MV-4-11 (cell line): ENCODE measurements at regions not wholly inside any gene's neighbourhood (a gene's known extent, or its start where the extent isn't known, plus 50 kb on each side); places are given as distances from the start of the nearest gene placed in this dataset.
"Not testable (repeated sequence)": the region's sequence is repeated elsewhere in the genome, so short reads cannot be mapped to it uniquely, and the experiment has no call there.

Experiments used
- DNase-seq: peaks from one replicate; lab custom pipeline; 2025; lab: John Stamatoyannopoulos, UW

- DNase-seq = no peak
Observed at GRCh38 chr4:24368801-24369200, 215.6 kb downstream of the DHX15 start.

- no peak for DNase-seq
Observed at GRCh38 chr4:24364852-24365251, 219.5 kb downstream of the DHX15 start.

- DNase-seq = no peak
Observed at GRCh38 chr4:24364249-24364648, 220.1 kb downstream of the DHX15 start.

- DNase-seq = no peak
Observed at GRCh38 chr4:24363751-24364150, 220.6 kb downstream of the DHX15 start.

GRCh38 chr4:24352112-24352511 is 232.2 kb downstream of the DHX15 start:
- no peak for DNase-seq

- not testable (repeated sequence) for DNase-seq
Observed at GRCh38 chr4:24349168-24349996, 235.0 kb downstream of the DHX15 start.

GRCh38 chr4:24339260-24339659 is 245.1 kb downstream of the DHX15 start:
- no peak for DNase-seq

GRCh38 chr4:24337451-24338190 is 246.7 kb downstream of the DHX15 start:
- no peak for DNase-seq

- DNase-seq = no peak
Observed at GRCh38 chr4:24335616-24336015, 248.7 kb downstream of the DHX15 start.

GRCh38 chr4:24334906-24335305 is 249.4 kb downstream of the DHX15 start:
- DNase-seq = no peak

- no peak for DNase-seq
Observed at GRCh38 chr4:24330573-24330972, 253.8 kb downstream of the DHX15 start.

- DNase-seq = no peak
Observed at GRCh38 chr4:24330172-24330571, 254.2 kb downstream of the DHX15 start.

- no peak for DNase-seq
Observed at GRCh38 chr4:24328711-24329110, 255.6 kb downstream of the DHX15 start.

GRCh38 chr4:24328310-24328709 is 256.0 kb downstream of the DHX15 start:
- no peak for DNase-seq

- no peak for DNase-seq
Observed at GRCh38 chr4:24322995-24323394, 261.4 kb downstream of the DHX15 start.

GRCh38 chr4:24322511-24322910 is 261.8 kb downstream of the DHX15 start:
- no peak for DNase-seq

- DNase-seq = no peak
Observed at GRCh38 chr4:24321616-24322015, 262.7 kb downstream of the DHX15 start.

GRCh38 chr4:24321131-24321530 is 263.2 kb downstream of the DHX15 start:
- no peak for DNase-seq

GRCh38 chr4:24319387-24319786 is 265.0 kb downstream of the DHX15 start:
- no peak for DNase-seq

- no peak for DNase-seq
Observed at GRCh38 chr4:24315056-24315455, 269.3 kb downstream of the DHX15 start.

GRCh38 chr4:24312261-24312913 is 272.0 kb downstream of the DHX15 start:
- no peak for DNase-seq

GRCh38 chr4:24303926-24304325 is 280.4 kb downstream of the DHX15 start:
- no peak for DNase-seq

- DNase-seq = no peak
Observed at GRCh38 chr4:24298911-24299310, 285.4 kb downstream of the DHX15 start.
